HuH-7.5 (cell line): ENCODE measurements at regions not wholly inside any gene's neighbourhood (a gene's known extent, or its start where the extent isn't known, plus 50 kb on each side); places are given as distances from the start of the nearest gene placed in this dataset.

Experiments used
- DNase-seq: peaks from one replicate; pipeline ENCODE4 v3.0.0; 2011; ENCODE audit warnings: low spot score

GRCh38 chr18:69217196-69218000 is 183.3 kb upstream of the DOK6 start:
- DNase-seq: no peak

GRCh38 chr18:69220529-69220928 is 180.2 kb upstream of the DOK6 start:
- peak; percentile 4 for DNase-seq

- no peak for DNase-seq
Measured at GRCh38 chr18:69222089-69222488, 178.6 kb upstream of the DOK6 start.

GRCh38 chr18:69226971-69227370 is 173.7 kb upstream of the DOK6 start:
- DNase-seq: no peak

- DNase-seq: no peak
Measured at GRCh38 chr18:69230204-69230603, 170.5 kb upstream of the DOK6 start.

GRCh38 chr18:69233465-69234054 is 167.1 kb upstream of the DOK6 start:
- no peak for DNase-seq

GRCh38 chr18:69239849-69240674 is 160.6 kb upstream of the DOK6 start:
- DNase-seq: no peak

- no peak for DNase-seq
Measured at GRCh38 chr18:69246027-69246426, 154.7 kb upstream of the DOK6 start.

- DNase-seq: no peak
Measured at GRCh38 chr18:69250305-69251151, 150.2 kb upstream of the DOK6 start.

GRCh38 chr18:69257861-69258458 is 142.7 kb upstream of the DOK6 start:
- no peak for DNase-seq

GRCh38 chr18:69259282-69259681 is 141.4 kb upstream of the DOK6 start:
- no peak for DNase-seq

- no peak for DNase-seq
Measured at GRCh38 chr18:69261406-69261805, 139.3 kb upstream of the DOK6 start.

GRCh38 chr18:69265656-69266055 is 135.0 kb upstream of the DOK6 start:
- DNase-seq: no peak

- no peak for DNase-seq
Measured at GRCh38 chr18:69267895-69268294, 132.8 kb upstream of the DOK6 start.

GRCh38 chr18:69282371-69282770 is 118.3 kb upstream of the DOK6 start:
- DNase-seq: no peak

GRCh38 chr18:69291044-69291443 is 109.6 kb upstream of the DOK6 start:
- DNase-seq: no peak

GRCh38 chr18:69291755-69292154 is 108.9 kb upstream of the DOK6 start:
- DNase-seq: no peak

GRCh38 chr18:69300185-69300584 is 100.5 kb upstream of the DOK6 start:
- no peak for DNase-seq

- no peak for DNase-seq
Measured at GRCh38 chr18:69308619-69309018, 92.1 kb upstream of the DOK6 start.

GRCh38 chr18:69326094-69326493 is 74.6 kb upstream of the DOK6 start:
- no peak for DNase-seq

GRCh38 chr18:69328086-69328485 is 72.6 kb upstream of the DOK6 start:
- DNase-seq: no peak
